ENCODE measurements at regions not wholly inside any gene's neighbourhood (a gene's known extent, or its start where the extent isn't known, plus 50 kb on each side); places are given as distances from the start of the nearest gene placed in this dataset.

DNA sequence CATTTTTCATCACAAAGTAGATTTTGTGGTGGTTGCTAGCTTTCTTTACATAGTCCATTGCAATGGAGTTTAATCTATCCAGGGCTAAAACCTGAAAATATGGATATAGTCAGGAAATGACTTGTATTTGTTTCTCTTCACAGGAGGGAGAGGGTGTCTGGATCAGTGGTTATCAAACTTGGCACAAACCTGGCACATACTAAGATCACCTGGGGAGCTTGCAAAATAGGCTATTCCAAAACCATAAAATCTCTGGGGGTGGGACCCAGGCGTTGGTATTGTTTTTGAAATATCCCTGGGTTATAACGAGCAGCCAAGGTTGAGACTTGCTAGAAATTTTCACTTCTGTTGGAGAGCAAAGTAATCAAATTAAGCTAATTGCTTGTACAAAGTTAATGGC is 179.9 kb downstream of the PCSK1 start:
- TF ChIP-seq, protein P1, sequence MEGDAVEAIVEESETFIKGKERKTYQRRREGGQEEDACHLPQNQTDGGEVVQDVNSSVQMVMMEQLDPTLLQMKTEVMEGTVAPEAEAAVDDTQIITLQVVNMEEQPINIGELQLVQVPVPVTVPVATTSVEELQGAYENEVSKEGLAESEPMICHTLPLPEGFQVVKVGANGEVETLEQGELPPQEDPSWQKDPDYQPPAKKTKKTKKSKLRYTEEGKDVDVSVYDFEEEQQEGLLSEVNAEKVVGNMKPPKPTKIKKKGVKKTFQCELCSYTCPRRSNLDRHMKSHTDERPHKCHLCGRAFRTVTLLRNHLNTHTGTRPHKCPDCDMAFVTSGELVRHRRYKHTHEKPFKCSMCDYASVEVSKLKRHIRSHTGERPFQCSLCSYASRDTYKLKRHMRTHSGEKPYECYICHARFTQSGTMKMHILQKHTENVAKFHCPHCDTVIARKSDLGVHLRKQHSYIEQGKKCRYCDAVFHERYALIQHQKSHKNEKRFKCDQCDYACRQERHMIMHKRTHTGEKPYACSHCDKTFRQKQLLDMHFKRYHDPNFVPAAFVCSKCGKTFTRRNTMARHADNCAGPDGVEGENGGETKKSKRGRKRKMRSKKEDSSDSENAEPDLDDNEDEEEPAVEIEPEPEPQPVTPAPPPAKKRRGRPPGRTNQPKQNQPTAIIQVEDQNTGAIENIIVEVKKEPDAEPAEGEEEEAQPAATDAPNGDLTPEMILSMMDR (conservative IDR thresholded peaks at IDR 0.05), result no peak
- no peak for TF ChIP-seq EZH2 (IDR thresholded peaks at IDR 0.05; ENCODE audit: low read depth)
